Omental fat pad (tissue), 3 donors: ENCODE measurements at regions not wholly inside any gene's neighbourhood (a gene's known extent, or its start where the extent isn't known, plus 50 kb on each side); places are given as distances from the start of the nearest gene placed in this dataset.

Source experiments
- ATAC-seq: fragments of 150-250 bp; one replicate; pipeline ENCODE4 v1.9.1; 2016; ENCODE audit warnings: mild to moderate bottlenecking, moderate library complexity; ENCODE audit not compliant: low FRiP score
- DNase-seq: peaks from one replicate; pipeline ENCODE4 v3.0.0-alpha.2; 2019; ENCODE audit warnings: low spot score
- TF ChIP-seq, protein P1 (sequence below), 3 donors: fragments of 450-650 bp; IDR thresholded peaks; one replicate each; pipeline ENCODE4 v1.5.1; 2016 to 2017; ENCODE audit warnings: antibody characterized with exemption in 3 of 3, mild to moderate bottlenecking in 3 of 3, moderate library complexity in 2 of 3

DNA sequence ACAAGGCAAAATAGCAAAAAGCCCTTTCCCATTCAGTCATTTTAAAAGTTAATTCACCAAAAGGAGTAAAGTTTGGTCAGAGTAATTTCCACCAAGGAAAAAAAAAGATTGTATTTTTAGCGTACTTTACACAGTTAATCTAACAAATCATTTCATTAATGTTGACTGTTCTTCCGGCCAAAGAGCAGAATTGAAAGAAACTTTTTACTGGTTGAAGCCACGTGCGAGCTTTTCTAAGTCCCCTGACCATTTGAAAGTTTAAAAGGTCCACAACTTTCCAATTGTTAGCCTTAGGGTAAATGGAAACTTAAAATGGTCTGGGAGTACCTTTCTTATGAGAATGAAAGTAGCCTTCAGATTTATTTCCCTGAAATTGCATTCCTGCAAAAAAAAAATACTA lies 296.7 kb downstream of the ARL4A start:
- TF ChIP-seq, protein P1, sequence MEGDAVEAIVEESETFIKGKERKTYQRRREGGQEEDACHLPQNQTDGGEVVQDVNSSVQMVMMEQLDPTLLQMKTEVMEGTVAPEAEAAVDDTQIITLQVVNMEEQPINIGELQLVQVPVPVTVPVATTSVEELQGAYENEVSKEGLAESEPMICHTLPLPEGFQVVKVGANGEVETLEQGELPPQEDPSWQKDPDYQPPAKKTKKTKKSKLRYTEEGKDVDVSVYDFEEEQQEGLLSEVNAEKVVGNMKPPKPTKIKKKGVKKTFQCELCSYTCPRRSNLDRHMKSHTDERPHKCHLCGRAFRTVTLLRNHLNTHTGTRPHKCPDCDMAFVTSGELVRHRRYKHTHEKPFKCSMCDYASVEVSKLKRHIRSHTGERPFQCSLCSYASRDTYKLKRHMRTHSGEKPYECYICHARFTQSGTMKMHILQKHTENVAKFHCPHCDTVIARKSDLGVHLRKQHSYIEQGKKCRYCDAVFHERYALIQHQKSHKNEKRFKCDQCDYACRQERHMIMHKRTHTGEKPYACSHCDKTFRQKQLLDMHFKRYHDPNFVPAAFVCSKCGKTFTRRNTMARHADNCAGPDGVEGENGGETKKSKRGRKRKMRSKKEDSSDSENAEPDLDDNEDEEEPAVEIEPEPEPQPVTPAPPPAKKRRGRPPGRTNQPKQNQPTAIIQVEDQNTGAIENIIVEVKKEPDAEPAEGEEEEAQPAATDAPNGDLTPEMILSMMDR (IDR thresholded peaks at IDR 0.05) = no peak
- no peak for ATAC-seq
- DNase-seq = no peak

DNA sequence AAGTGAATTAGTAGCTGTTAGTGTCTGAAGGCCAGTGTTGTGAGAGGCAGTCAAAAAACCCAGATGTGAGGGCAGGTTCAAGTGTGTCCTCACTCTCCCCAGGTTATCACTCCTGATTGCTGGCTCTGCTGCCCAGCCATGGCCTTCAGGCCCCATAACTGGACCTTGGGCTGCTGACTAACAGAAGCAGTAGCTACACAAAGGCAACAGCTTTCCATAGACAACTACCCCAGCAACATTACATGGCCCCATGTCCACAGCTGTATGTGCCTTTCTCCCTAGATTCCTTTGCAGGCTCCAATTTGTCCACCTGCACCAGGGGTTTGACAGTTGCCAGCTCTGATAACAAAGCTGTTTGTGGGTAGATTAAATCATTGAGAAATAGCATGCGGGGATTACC lies 297.8 kb downstream of the ARL4A start:
- no peak for DNase-seq
- TF ChIP-seq, protein P1 (IDR thresholded peaks at IDR 0.05) = no peak
- no peak for ATAC-seq

DNA sequence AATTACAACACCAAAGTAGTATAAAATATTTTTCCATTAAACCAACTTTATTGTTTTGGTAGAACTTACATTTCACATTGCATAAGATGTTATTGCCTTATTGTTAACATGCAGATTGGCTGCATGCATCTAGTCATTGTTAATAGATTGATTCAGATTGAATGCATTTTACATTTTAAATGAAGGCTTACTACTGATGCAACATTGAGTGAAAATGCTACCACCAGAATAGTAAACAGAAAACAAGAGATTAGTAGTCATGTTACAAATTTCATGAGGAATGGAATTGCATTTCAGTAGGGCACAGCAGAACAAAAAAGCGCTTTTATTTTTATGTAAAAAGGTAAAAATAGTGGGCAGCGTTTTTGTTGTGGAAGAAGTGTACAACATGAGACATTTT lies 298.3 kb downstream of the ARL4A start:
- TF ChIP-seq, protein P1 (IDR thresholded peaks at IDR 0.05) = no peak
- DNase-seq = no peak
- no peak for ATAC-seq

DNA sequence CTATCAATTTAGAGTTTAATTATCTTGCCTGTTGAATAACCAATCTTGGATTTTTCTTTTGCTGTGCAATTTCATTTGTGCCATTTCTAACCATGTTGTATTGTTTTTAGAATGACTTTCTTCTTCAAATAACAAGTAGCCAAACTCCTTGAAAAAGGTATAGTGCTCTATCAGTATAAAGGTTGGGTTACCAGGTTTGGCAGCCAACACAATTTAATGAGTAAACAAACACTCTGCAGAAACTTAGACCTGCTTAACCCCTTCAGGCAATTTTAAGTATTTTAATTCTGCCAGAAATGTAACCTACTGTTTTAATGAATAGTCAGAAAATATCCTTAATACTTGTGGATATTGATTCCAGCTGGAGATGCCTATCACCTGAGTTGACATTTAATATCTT lies 299.8 kb downstream of the ARL4A start:
- ATAC-seq (no peak), DNase-seq (no peak)
- TF ChIP-seq, protein P1 (IDR thresholded peaks at IDR 0.05) = no peak

DNA sequence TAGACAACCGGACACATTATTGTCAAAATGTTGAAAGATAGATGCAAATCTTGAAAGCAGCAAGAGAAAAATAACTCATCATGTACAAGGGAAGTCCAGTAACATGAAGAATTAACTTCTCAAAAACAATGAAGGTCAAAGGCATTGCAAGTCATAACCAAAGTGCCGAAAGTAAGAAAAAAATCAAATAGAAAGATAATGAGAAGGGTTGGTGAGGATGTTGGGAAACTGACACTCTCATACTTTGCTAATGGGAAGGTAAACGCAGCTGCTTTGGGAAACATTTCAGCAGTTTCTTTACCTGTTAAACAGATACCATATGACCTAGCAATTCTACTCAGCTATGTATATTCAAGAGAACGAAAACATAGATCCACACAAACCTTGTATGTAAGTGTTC lies 303.0 kb downstream of the ARL4A start:
- DNase-seq (no peak), ATAC-seq (no peak)
- TF ChIP-seq, protein P1 (IDR thresholded peaks at IDR 0.05) = no peak

DNA sequence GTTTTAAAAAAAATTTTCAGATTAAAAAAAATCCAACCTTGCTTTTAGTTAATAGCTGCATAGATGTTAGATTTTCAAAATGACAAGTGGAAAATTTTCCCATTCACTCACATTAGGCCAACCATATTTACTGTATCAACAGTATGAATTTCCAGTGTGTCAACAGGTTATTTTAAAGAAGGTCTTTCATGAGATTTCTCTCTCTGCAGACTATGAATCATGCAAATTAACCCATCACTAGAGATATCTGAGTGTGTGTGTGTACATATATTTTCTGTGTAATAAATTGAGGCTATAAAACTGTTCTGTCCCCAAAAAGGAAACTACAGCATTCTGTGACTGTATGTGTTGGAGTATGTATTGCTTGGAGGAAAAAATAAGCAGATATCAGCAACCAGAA lies 305.6 kb downstream of the ARL4A start:
- no peak for DNase-seq
- ATAC-seq = no peak
- TF ChIP-seq, protein P1 (IDR thresholded peaks at IDR 0.05) = no peak

DNA sequence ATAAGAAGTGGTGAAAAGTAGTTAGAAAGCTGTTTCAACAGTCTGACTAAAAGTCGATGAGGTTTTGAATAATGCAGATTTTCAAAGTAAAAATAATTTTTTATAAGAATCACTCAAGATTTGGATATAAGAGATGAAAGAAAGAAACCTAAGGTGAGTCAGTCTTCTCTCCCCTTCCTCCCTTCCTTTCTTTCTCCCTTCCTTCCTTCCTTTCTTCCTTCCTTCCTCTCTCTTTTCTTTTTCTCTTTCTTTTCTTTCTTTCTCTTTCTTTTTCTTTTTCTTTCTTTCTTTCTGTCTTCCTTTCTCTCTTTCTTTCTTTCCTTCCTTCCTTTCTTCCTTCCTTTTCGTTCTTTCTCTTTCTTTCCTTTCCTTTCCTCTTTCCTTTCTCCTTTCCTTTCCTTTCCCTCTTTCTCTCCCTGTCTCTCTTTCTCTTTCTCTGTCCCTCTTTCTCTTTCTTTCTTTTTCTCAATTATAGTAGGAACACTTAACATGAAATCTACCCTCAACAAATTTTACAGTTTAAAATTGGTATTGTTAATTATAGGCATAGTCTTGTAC lies 308.6 kb downstream of the ARL4A start:
- TF ChIP-seq, protein P1 (IDR thresholded peaks at IDR 0.05) = no peak
- no peak for DNase-seq
- no peak for ATAC-seq
